HG03060 (cell line): ENCODE measurements at regions not wholly inside any gene's neighbourhood (a gene's known extent, or its start where the extent isn't known, plus 50 kb on each side); places are given as distances from the start of the nearest gene placed in this dataset.
"Not testable (repeated sequence)": the region's sequence is repeated elsewhere in the genome, so short reads cannot be mapped to it uniquely, and the experiment has no call there.

ENCODE experiments used
- ATAC-seq: cut with Tn5 transposase; IDR thresholded peaks from one replicate; pipeline ENCODE4 v1.9.1; 2021; ENCODE audit warnings: low read depth, moderate number of reproducible peaks; ENCODE audit not compliant: unreplicated experiment

- no peak for ATAC-seq
Measured at GRCh38 chr11:109958821-109959166, 134.4 kb upstream of the ZC3H12C start.

- no peak for ATAC-seq
Measured at GRCh38 chr11:109960831-109961230, 132.4 kb upstream of the ZC3H12C start.

GRCh38 chr11:109961261-109961660 lies 131.9 kb upstream of the ZC3H12C start:
- no peak for ATAC-seq

GRCh38 chr11:109963101-109963500 lies 130.1 kb upstream of the ZC3H12C start:
- ATAC-seq, result no peak

GRCh38 chr11:109964487-109964886 lies 128.7 kb upstream of the ZC3H12C start:
- no peak for ATAC-seq

- not testable (repeated sequence) for ATAC-seq
Measured at GRCh38 chr11:109965445-109965844, 127.7 kb upstream of the ZC3H12C start.

- ATAC-seq, result not testable (repeated sequence)
Measured at GRCh38 chr11:109965926-109966325, 127.3 kb upstream of the ZC3H12C start.

- not testable (repeated sequence) for ATAC-seq
Measured at GRCh38 chr11:109967136-109967535, 126.1 kb upstream of the ZC3H12C start.

GRCh38 chr11:109968299-109968698 lies 124.9 kb upstream of the ZC3H12C start:
- ATAC-seq, result no peak

- no peak for ATAC-seq
Measured at GRCh38 chr11:109968781-109969180, 124.4 kb upstream of the ZC3H12C start.

- peak; percentile 67 for ATAC-seq
Measured at GRCh38 chr11:109970516-109971183, 122.5 kb upstream of the ZC3H12C start.

GRCh38 chr11:109971184-109971523 lies 122.0 kb upstream of the ZC3H12C start:
- no peak for ATAC-seq

GRCh38 chr11:109972181-109972715 lies 120.9 kb upstream of the ZC3H12C start:
- ATAC-seq, result peak; percentile 37

GRCh38 chr11:109972939-109973338 lies 120.3 kb upstream of the ZC3H12C start:
- ATAC-seq, result no peak

- no peak for ATAC-seq
Measured at GRCh38 chr11:109973486-109973885, 119.7 kb upstream of the ZC3H12C start.

- no peak for ATAC-seq
Measured at GRCh38 chr11:109974523-109974922, 118.7 kb upstream of the ZC3H12C start.

GRCh38 chr11:109978895-109979294 lies 114.3 kb upstream of the ZC3H12C start:
- ATAC-seq, result no peak

GRCh38 chr11:109981031-109981636 lies 112.1 kb upstream of the ZC3H12C start:
- no peak for ATAC-seq

GRCh38 chr11:109983358-109983757 lies 109.8 kb upstream of the ZC3H12C start:
- no peak for ATAC-seq

GRCh38 chr11:109984634-109985289 lies 108.4 kb upstream of the ZC3H12C start:
- peak; percentile 96 for ATAC-seq

GRCh38 chr11:109986488-109986887 lies 106.7 kb upstream of the ZC3H12C start:
- no peak for ATAC-seq

GRCh38 chr11:109991835-109992234 lies 101.4 kb upstream of the ZC3H12C start:
- ATAC-seq, result no peak
